Body of pancreas (tissue), 4 donors: ENCODE measurements at regions not wholly inside any gene's neighbourhood (a gene's known extent, or its start where the extent isn't known, plus 50 kb on each side); places are given as distances from the start of the nearest gene placed in this dataset.

Experiments
- ATAC-seq: fragments of 150-250 bp; one replicate; pipeline ENCODE4 v1.9.1; 2016
- DNase-seq, 4 donors: peaks; one replicate each; pipeline ENCODE4 v3.0.0-alpha.2; 2019
- H3K27ac ChIP-seq, 4 donors: fragments of 200-600 bp; sonication (generic); 1 replicate in 3 of 4; 2 replicates in 1 of 4; pipeline versions ENCODE4 v1.5.1 to v1.6.1; 2016 to 2019; ENCODE audit warnings: mild to moderate bottlenecking in 1 of 4, mixed read lengths in 1 of 4, moderate library complexity in 1 of 4
- H3K27me3 ChIP-seq, 2 donors: fragments of 200-600 bp; sonication (generic); one replicate each; pipeline ENCODE4 v1.6.0; 2016; ENCODE audit warnings: mild to moderate bottlenecking in 1 of 2
- H3K36me3 ChIP-seq, 2 donors: fragments of 200-600 bp; sonication (generic); replicated peaks in 1 of 2; 2 replicates each; pipeline ENCODE4 v1.5.1; 2016; ENCODE audit warnings: low read depth in 2 of 2; ENCODE audit not compliant: insufficient read depth in 1 of 2
- H3K4me1 ChIP-seq: fragments of 200-600 bp; sonication (generic); one replicate; pipeline ENCODE4 v1.6.0; 2016
- H3K4me3 ChIP-seq, 2 donors: fragments of 200-600 bp; sonication (generic); 1 replicate in 1 of 2; 2 replicates in 1 of 2; pipeline ENCODE4 v1.5.1; 2016 to 2019
- H3K9me3 ChIP-seq, 3 donors: fragments of 200-600 bp; sonication (generic); 1 replicate in 2 of 3; 2 replicates in 1 of 3; pipeline ENCODE4 v1.5.1; 2016
- CTCF ChIP-seq, 7 experiments: fragments of 450-650 bp in 4 of 7; fragments of 200-600 bp in 3 of 7; sonication (generic) in 3 of 7; IDR thresholded peaks; one replicate each; pipeline ENCODE4 v1.5.1; 2016 to 2019; ENCODE audit warnings: antibody characterized with exemption in 7 of 7
- POLR2A ChIP-seq, 3 donors: fragments of 450-650 bp; IDR thresholded peaks; one replicate each; pipeline ENCODE4 v1.6.1; 2016; ENCODE audit warnings: antibody characterized with exemption in 3 of 3, mild to moderate bottlenecking in 2 of 3
- WGBS, 2 donors: methylation state at CpG; one replicate each; pipeline ENCODE4 v1.1.5; 2017; 5-methylcytosine and 5-hydroxymethylcytosine counted together
- intact Hi-C: fragments of 100-400 bp; cut with DNase I; formaldehyde crosslinking; loops from one replicate; pipeline ENCODE4 v1.15.1; 2023

DNA sequence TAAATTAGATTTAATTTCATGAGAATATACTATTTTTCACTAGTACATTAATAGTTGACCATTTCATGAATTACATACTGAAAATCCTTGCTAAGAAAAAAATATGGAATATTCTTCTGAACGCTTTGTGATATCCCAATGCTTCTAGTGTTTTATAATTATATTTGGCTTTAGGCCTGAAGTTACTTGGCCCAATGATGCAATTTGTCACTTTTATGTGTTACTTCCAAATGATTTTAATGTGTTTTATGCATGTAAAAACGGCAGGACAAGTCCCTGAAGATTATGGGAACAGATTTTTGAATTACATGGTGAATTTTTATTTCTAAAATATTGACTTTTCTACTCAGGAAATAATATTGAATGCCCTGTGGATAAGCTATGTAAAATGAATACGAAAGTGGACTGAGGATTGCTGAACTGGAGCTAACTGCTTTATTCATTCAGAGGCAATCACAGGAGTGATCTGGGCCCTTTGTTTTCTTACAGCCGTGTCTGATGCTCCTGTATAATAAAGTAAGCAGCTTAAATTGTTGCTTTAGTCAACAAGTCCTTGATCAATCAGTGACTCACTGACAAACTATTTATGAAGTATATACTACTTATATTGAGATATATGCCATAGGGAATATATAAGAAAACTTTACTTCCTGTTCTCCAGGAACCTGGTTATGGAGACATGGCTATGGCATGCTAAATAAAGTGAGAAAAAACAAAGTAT lies 543.0 kb upstream of the RGS18 start:
- no peak for TF ChIP-seq POLR2A (IDR thresholded peaks at IDR 0.05)
- Histone ChIP-seq H3K9me3 (no peaks in the 10 kb centered on the region), H3K27me3 (no peaks in the 10 kb centered on the region), H3K36me3 (no peaks in the 10 kb centered on the region), H3K4me1 (no peaks in the 10 kb centered on the region), H3K4me3 (no peak overlapping the region), H3K27ac (no peak overlapping the region)
- intact Hi-C loops, result no loop called here
- no peak for ATAC-seq
- no peak for DNase-seq
- WGBS, 2 donors, result 66 to 69% methylated on average over 4 of the region's 4 CpGs

- no peaks in the 10 kb centered on the region for H3K36me3 ChIP-seq
- H3K27ac ChIP-seq, result no peak overlapping the region
- H3K4me1 ChIP-seq, result no peaks in the 10 kb centered on the region
- 86 to 90% methylated on average over 2 of the region's 2 CpGs for WGBS, 2 donors
- intact Hi-C loops, result no loop called here
- H3K9me3 ChIP-seq, result no peaks in the 10 kb centered on the region
- no peak for TF ChIP-seq POLR2A (IDR thresholded peaks at IDR 0.05)
- no peak overlapping the region for H3K4me3 ChIP-seq
- no peak for ATAC-seq
- DNase-seq, result no peak
- no peaks in the 10 kb centered on the region for H3K27me3 ChIP-seq
Measured at GRCh38 chr1:191618181-191618580, 540.1 kb upstream of the RGS18 start.

GRCh38 chr1:191620883-191621282 lies 537.4 kb upstream of the RGS18 start:
- no peak for TF ChIP-seq POLR2A (IDR thresholded peaks at IDR 0.05)
- TF ChIP-seq CTCF (IDR thresholded peaks at IDR 0.05), result no peak
- ATAC-seq (no peak), DNase-seq (no peak)
- H3K9me3 ChIP-seq, result no peaks in the 10 kb centered on the region
- no peaks in the 10 kb centered on the region for H3K27me3 ChIP-seq
- no peaks in the 10 kb centered on the region for H3K4me1 ChIP-seq
- H3K27ac ChIP-seq, result no peak overlapping the region
- H3K36me3 ChIP-seq, result no peaks in the 10 kb centered on the region
- H3K4me3 ChIP-seq, result no peak overlapping the region
- intact Hi-C loops, result no loop called here

DNA sequence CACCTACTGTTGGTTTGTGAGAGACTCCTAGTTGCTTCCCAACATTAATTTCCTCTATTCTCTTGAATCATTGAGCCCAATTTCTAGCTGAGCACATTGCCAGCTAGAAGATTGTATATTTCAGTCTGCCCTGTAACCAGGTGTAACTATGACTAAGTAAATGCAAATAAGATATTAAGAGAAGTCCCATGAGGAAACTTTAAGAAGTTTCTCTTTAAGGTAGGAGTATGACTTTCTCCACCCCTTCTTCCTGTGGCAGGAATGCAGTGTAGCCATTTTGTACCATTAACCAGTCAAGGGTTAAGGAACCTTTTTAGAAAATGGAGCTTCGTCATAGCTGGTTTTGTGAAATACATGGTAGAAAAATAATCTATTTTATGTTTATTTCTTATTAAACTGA lies 534.2 kb upstream of the RGS18 start:
- WGBS, 2 donors, result 86 to 88% methylated on average over 1 of the region's 1 CpG
- TF ChIP-seq POLR2A (IDR thresholded peaks at IDR 0.05) (no peak), CTCF (IDR thresholded peaks at IDR 0.05) (no peak)

DNA sequence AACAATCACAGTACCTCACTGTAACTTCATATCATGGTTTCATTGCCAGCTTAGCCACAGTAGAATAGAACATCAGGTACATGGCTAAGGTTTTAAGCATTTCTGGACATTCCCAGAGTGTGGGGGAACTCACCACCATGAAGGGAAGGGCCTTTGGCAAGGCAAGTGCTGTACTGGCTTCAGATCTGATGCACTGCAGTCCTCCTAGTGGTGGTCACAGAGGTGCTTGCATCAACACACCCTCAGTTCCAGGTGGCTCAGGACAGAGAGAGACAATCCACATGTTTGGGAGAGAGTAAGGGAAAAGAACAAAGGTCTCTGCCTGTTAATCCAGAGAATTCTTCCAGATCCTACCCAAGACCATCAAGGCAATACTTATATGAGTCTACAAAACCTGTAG lies 528.4 kb upstream of the RGS18 start:
- H3K4me3 ChIP-seq, result no peak overlapping the region
- intact Hi-C loops, result no loop called here
- H3K9me3 ChIP-seq, result no peaks in the 10 kb centered on the region
- H3K36me3 ChIP-seq, result no peaks in the 10 kb centered on the region
- no peaks in the 10 kb centered on the region for H3K27me3 ChIP-seq
- DNase-seq, result no peak
- no peak for TF ChIP-seq CTCF (IDR thresholded peaks at IDR 0.05)
- no peak for TF ChIP-seq POLR2A (IDR thresholded peaks at IDR 0.05)
- no peaks in the 10 kb centered on the region for H3K4me1 ChIP-seq
- H3K27ac ChIP-seq, result no peak overlapping the region
- ATAC-seq, result no peak

More for the DNA sequence above, 534.2 kb upstream of the RGS18 start:
- no peaks in the 10 kb centered on the region for H3K9me3 ChIP-seq
- H3K4me1 ChIP-seq, result no peaks in the 10 kb centered on the region
- DNase-seq, result no peak
- intact Hi-C loops, result no loop called here
- no peak overlapping the region for H3K4me3 ChIP-seq
- H3K27ac ChIP-seq, result no peak overlapping the region
- no peak for ATAC-seq
- H3K36me3 ChIP-seq, result no peaks in the 10 kb centered on the region
- H3K27me3 ChIP-seq, result no peaks in the 10 kb centered on the region
